ENCODE measurements at regions not wholly inside any gene's neighbourhood (a gene's known extent, or its start where the extent isn't known, plus 50 kb on each side); places are given as distances from the start of the nearest gene placed in this dataset.

- DNase-seq (ENCODE audit: low read depth) (no peak), FAIRE-seq (no peak)
- H3K36me3 Mint-ChIP-seq (ENCODE audit: low read depth, unreplicated experiment) = no peaks in the 10 kb centered on the region
- H3K27me3 Mint-ChIP-seq (ENCODE audit: low read depth, unreplicated experiment) = peaks cover 20% of the 10 kb centered on the region
- Histone ChIP-seq H3K9me3 (ENCODE audit: insufficient read depth, low read depth, low read length) (peaks cover 10% of the 10 kb centered on the region), H3K36me3 (ENCODE audit: insufficient read depth, low read length) (no peaks in the 10 kb centered on the region), H3K4me2 (ENCODE audit: low read length) (no peak overlapping the region), H3K4me1 (ENCODE audit: insufficient read depth, low read length) (no peaks in the 10 kb centered on the region), H4K20me1 (ENCODE audit: insufficient read depth, low read length) (no peaks in the 10 kb centered on the region), H3K9ac (ENCODE audit: low read length) (no peak overlapping the region), H3K27me3 (ENCODE audit: insufficient read depth, low read length) (no peaks in the 10 kb centered on the region), H2AFZ (ENCODE audit: low read depth, low read length) (no peak overlapping the region), H3K4me3 (ENCODE audit: insufficient read depth, low read depth, low read length) (no peak overlapping the region), H3K27ac (ENCODE audit: low read depth, low read length) (no peak overlapping the region), H3K79me2 (ENCODE audit: insufficient read depth, low read length) (no peaks in the 10 kb centered on the region)
- TF ChIP-seq EZH2 (IDR thresholded peaks at IDR 0.05; ENCODE audit: insufficient read depth, low read length) = no peak
- TF ChIP-seq, protein P1, sequence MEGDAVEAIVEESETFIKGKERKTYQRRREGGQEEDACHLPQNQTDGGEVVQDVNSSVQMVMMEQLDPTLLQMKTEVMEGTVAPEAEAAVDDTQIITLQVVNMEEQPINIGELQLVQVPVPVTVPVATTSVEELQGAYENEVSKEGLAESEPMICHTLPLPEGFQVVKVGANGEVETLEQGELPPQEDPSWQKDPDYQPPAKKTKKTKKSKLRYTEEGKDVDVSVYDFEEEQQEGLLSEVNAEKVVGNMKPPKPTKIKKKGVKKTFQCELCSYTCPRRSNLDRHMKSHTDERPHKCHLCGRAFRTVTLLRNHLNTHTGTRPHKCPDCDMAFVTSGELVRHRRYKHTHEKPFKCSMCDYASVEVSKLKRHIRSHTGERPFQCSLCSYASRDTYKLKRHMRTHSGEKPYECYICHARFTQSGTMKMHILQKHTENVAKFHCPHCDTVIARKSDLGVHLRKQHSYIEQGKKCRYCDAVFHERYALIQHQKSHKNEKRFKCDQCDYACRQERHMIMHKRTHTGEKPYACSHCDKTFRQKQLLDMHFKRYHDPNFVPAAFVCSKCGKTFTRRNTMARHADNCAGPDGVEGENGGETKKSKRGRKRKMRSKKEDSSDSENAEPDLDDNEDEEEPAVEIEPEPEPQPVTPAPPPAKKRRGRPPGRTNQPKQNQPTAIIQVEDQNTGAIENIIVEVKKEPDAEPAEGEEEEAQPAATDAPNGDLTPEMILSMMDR (IDR thresholded peaks at IDR 0.05; ENCODE audit: insufficient read depth, low read depth, low read length) = no peak
- H3K4me3 Mint-ChIP-seq (ENCODE audit: unreplicated experiment) = no peak overlapping the region
- peaks cover 14% of the 10 kb centered on the region for H3K4me1 Mint-ChIP-seq (ENCODE audit: low read depth, unreplicated experiment)
- no peak overlapping the region for H3K27ac Mint-ChIP-seq (ENCODE audit: unreplicated experiment)
- peaks cover 4% of the 10 kb centered on the region for H3K9me3 Mint-ChIP-seq (ENCODE audit: unreplicated experiment)
Measured at GRCh38 chr6:168834801-168835200, 393.8 kb downstream of the SMOC2 start.

- H3K4me1 Mint-ChIP-seq (ENCODE audit: low read depth, unreplicated experiment) = peaks cover 15% of the 10 kb centered on the region
Measured at GRCh38 chr6:168834042-168834587, 393.1 kb downstream of the SMOC2 start.

DNA sequence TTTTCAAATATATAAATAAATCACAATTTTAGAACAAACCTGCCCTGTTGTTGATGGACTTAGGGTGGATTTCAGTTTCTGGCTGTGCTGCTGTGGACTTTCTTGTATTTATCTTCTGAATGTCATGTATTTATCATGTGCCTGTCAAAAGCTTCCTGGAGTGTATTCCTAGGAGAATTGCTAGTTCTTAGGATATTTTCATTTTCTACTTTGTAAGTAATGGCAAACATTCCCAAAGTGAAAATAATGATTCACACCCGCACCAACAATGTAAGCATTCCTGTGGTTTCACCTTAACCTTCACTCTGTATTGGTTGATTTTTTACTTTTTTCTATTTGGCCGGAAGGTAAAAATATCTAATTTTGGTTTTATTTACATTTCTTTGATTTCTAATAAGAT, 387.8 kb downstream of the SMOC2 start:
- H3K27me3 Mint-ChIP-seq (ENCODE audit: low read depth, unreplicated experiment) = peaks cover 4% of the 10 kb centered on the region
- no peak overlapping the region for H3K4me2 ChIP-seq (ENCODE audit: low read length)
- H3K27me3 ChIP-seq (ENCODE audit: insufficient read depth, low read length) = no peaks in the 10 kb centered on the region
- no peak overlapping the region for H3K4me3 Mint-ChIP-seq (ENCODE audit: unreplicated experiment)
- FAIRE-seq (no peak), DNase-seq (ENCODE audit: low read depth) (peak; percentile 6)
- no peak for TF ChIP-seq EZH2 (IDR thresholded peaks at IDR 0.05; ENCODE audit: insufficient read depth, low read length)
- TF ChIP-seq, protein P1 (IDR thresholded peaks at IDR 0.05; ENCODE audit: insufficient read depth, low read depth, low read length) = no peak
- H3K4me3 ChIP-seq (ENCODE audit: insufficient read depth, low read depth, low read length) = no peak overlapping the region
- H3K4me1 Mint-ChIP-seq (ENCODE audit: low read depth, unreplicated experiment) = peaks cover 26% of the 10 kb centered on the region
- no peak overlapping the region for H3K9ac ChIP-seq (ENCODE audit: low read length)
- H3K27ac Mint-ChIP-seq (ENCODE audit: unreplicated experiment) = peak overlapping the region; percentile 0
- H4K20me1 ChIP-seq (ENCODE audit: insufficient read depth, low read length) = no peaks in the 10 kb centered on the region
- no peak overlapping the region for H2AFZ ChIP-seq (ENCODE audit: low read depth, low read length)
- H3K9me3 ChIP-seq (ENCODE audit: insufficient read depth, low read depth, low read length) = no peaks in the 10 kb centered on the region
- H3K27ac ChIP-seq (ENCODE audit: low read depth, low read length) = no peak overlapping the region
- H3K36me3 Mint-ChIP-seq (ENCODE audit: low read depth, unreplicated experiment) = no peaks in the 10 kb centered on the region
- no peaks in the 10 kb centered on the region for H3K79me2 ChIP-seq (ENCODE audit: insufficient read depth, low read length)
- H3K9me3 Mint-ChIP-seq (ENCODE audit: unreplicated experiment) = peaks cover 1% of the 10 kb centered on the region
- no peaks in the 10 kb centered on the region for H3K4me1 ChIP-seq (ENCODE audit: insufficient read depth, low read length)
- no peaks in the 10 kb centered on the region for H3K36me3 ChIP-seq (ENCODE audit: insufficient read depth, low read length)

More at GRCh38 chr6:168834042-168834587, 393.1 kb downstream of the SMOC2 start:
- H3K79me2 ChIP-seq (ENCODE audit: insufficient read depth, low read length) = no peaks in the 10 kb centered on the region
- peaks cover 13% of the 10 kb centered on the region for H3K27me3 Mint-ChIP-seq (ENCODE audit: low read depth, unreplicated experiment)
- no peak overlapping the region for H3K27ac Mint-ChIP-seq (ENCODE audit: unreplicated experiment)
- H3K36me3 Mint-ChIP-seq (ENCODE audit: low read depth, unreplicated experiment) = no peaks in the 10 kb centered on the region
- FAIRE-seq (no peak), DNase-seq (ENCODE audit: low read depth) (no peak)
- H3K9me3 ChIP-seq (ENCODE audit: insufficient read depth, low read depth, low read length) = peaks cover 6% of the 10 kb centered on the region
- no peak overlapping the region for H2AFZ ChIP-seq (ENCODE audit: low read depth, low read length)
- TF ChIP-seq, protein P1 (IDR thresholded peaks at IDR 0.05; ENCODE audit: insufficient read depth, low read depth, low read length) = no peak
- TF ChIP-seq EZH2 (IDR thresholded peaks at IDR 0.05; ENCODE audit: insufficient read depth, low read length) = no peak
- no peaks in the 10 kb centered on the region for H3K36me3 ChIP-seq (ENCODE audit: insufficient read depth, low read length)
- H3K9me3 Mint-ChIP-seq (ENCODE audit: unreplicated experiment) = peaks cover 1% of the 10 kb centered on the region
- no peak overlapping the region for H3K4me2 ChIP-seq (ENCODE audit: low read length)
- no peak overlapping the region for H3K27ac ChIP-seq (ENCODE audit: low read depth, low read length)
- no peak overlapping the region for H3K4me3 ChIP-seq (ENCODE audit: insufficient read depth, low read depth, low read length)
- no peaks in the 10 kb centered on the region for H4K20me1 ChIP-seq (ENCODE audit: insufficient read depth, low read length)
- H3K27me3 ChIP-seq (ENCODE audit: insufficient read depth, low read length) = no peaks in the 10 kb centered on the region
- no peak overlapping the region for H3K4me3 Mint-ChIP-seq (ENCODE audit: unreplicated experiment)
- no peak overlapping the region for H3K9ac ChIP-seq (ENCODE audit: low read length)
- no peaks in the 10 kb centered on the region for H3K4me1 ChIP-seq (ENCODE audit: insufficient read depth, low read length)
